ENCODE measurements at regions not wholly inside any gene's neighbourhood (a gene's known extent, or its start where the extent isn't known, plus 50 kb on each side); places are given as distances from the start of the nearest gene placed in this dataset.

- no peak for DNase-seq (ENCODE audit: low read depth)
These were observed 1178.2 kb downstream of the BRD1 start for GRCh38 chr22:48649466-48649865.

- no peak for DNase-seq (ENCODE audit: low read depth)
These were observed 1178.6 kb downstream of the BRD1 start for GRCh38 chr22:48649031-48649430.

GRCh38 chr22:48647606-48648515, 1179.8 kb downstream of the BRD1 start:
- DNase-seq (ENCODE audit: low read depth) = no peak

- DNase-seq (ENCODE audit: low read depth) = no peak
These were observed 1180.6 kb downstream of the BRD1 start for GRCh38 chr22:48647051-48647450.

- no peak for DNase-seq (ENCODE audit: low read depth)
These were observed 1181.3 kb downstream of the BRD1 start for GRCh38 chr22:48646216-48646925.

GRCh38 chr22:48645766-48646165, 1181.9 kb downstream of the BRD1 start:
- no peak for DNase-seq (ENCODE audit: low read depth)

GRCh38 chr22:48644997-48645396, 1182.7 kb downstream of the BRD1 start:
- no peak for DNase-seq (ENCODE audit: low read depth)

- DNase-seq (ENCODE audit: low read depth) = peak; percentile 17
These were observed 1183.6 kb downstream of the BRD1 start for GRCh38 chr22:48644108-48644507.

- DNase-seq (ENCODE audit: low read depth) = no peak
These were observed 1184.5 kb downstream of the BRD1 start for GRCh38 chr22:48643066-48643731.

GRCh38 chr22:48642550-48642949, 1185.1 kb downstream of the BRD1 start:
- DNase-seq (ENCODE audit: low read depth) = no peak

- DNase-seq (ENCODE audit: low read depth) = no peak
These were observed 1185.7 kb downstream of the BRD1 start for GRCh38 chr22:48641906-48642475.

GRCh38 chr22:48640890-48641841, 1186.5 kb downstream of the BRD1 start:
- DNase-seq (ENCODE audit: low read depth) = no peak

GRCh38 chr22:48639896-48640748, 1187.6 kb downstream of the BRD1 start:
- no peak for DNase-seq (ENCODE audit: low read depth)

GRCh38 chr22:48639021-48639795, 1188.5 kb downstream of the BRD1 start:
- no peak for DNase-seq (ENCODE audit: low read depth)

GRCh38 chr22:48637231-48637630, 1190.4 kb downstream of the BRD1 start:
- DNase-seq (ENCODE audit: low read depth) = no peak

GRCh38 chr22:48636746-48637145, 1190.9 kb downstream of the BRD1 start:
- DNase-seq (ENCODE audit: low read depth) = no peak

GRCh38 chr22:48635816-48636215, 1191.9 kb downstream of the BRD1 start:
- DNase-seq (ENCODE audit: low read depth) = no peak

GRCh38 chr22:48635031-48635430, 1192.6 kb downstream of the BRD1 start:
- DNase-seq (ENCODE audit: low read depth) = no peak
